Middle frontal gyrus (tissue), 1 donor: ENCODE measurements at regions not wholly inside any gene's neighbourhood (a gene's known extent, or its start where the extent isn't known, plus 50 kb on each side); places are given as distances from the start of the nearest gene placed in this dataset.

ENCODE experiments used
- DNase-seq: peaks from one replicate; pipeline ENCODE4 v3.0.0-alpha.2; 2015; ENCODE audit warnings: low spot score; ENCODE audit errors: extremely low spot score

DNA sequence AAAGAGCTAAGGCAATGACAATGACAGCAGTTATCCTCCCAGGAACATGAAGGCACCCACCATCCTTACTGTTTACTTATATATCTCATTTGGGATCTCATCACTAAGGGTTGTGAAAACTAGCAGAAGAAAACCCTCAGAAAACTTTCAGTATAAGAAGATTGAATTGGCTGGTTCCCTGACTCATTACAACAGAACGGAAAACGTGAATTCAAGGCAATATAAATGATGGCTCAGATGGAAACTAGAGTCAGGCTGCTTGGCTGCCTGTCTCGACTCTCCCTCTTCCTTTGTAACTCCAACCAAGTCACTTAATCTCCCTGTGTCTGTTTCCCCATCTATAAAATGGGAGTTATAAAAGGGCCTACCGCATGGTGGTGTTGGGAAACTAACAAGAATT lies 387.1 kb upstream of the JARID2 start:
- no peak for DNase-seq

DNA sequence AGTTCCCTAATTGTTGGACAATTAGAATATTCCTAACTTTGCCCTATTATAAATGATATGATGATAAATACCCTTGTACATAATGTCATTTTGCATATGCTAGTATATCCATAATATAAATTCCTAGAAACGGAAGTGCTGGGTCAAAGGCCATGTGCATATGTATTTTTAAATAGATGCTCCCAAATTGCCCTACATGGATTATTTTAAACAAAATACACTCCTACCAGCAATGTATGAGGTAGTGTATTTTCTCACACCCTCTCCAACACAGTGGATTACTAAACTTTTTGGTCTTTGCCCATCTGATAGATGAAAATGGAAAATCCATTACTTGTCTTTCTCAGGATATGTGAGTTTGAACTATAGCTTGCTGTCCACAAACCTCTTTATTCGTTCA lies 385.1 kb upstream of the JARID2 start:
- DNase-seq = no peak

DNA sequence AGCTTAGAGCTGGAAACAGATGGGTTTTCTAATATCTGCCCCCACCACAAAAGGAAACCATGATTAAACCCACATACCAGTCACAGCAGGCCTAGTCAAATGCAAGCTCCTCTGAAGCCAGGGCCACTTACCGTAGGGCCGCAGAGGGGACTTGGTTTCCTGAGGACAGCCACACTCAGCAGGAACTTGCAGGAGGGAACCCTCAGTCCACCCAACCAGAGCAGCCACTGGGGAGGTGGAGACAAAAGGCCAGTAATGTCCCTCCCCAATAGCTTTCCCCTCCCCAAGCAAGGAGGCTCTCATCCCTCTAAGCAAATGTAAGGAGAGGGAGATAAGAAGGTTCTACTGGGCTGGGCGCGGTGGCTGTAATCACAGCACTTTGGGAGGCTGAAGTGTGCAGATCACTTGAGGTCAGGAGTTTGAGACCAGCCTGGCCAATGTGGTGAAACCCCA lies 384.4 kb upstream of the JARID2 start:
- DNase-seq = no peak

DNA sequence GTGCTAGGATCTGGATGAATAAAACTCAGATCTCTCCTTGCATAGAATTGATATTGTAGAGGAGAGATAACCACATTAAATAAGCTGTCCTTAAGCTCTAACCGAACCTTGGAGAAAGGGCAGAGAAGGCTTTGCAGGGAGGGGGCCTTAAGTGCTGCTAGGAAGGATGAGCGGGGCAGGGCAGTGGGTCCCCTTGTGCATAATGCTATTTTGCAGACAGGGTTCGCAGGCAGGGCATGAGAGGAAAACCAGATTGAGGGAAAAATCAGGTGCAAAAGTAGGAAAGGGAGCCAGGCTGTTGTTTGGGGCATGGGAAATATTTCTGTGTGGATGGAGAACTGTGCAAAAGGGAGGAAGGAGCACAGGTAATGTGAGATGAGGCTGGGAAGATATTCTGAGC lies 383.0 kb upstream of the JARID2 start:
- no peak for DNase-seq

DNA sequence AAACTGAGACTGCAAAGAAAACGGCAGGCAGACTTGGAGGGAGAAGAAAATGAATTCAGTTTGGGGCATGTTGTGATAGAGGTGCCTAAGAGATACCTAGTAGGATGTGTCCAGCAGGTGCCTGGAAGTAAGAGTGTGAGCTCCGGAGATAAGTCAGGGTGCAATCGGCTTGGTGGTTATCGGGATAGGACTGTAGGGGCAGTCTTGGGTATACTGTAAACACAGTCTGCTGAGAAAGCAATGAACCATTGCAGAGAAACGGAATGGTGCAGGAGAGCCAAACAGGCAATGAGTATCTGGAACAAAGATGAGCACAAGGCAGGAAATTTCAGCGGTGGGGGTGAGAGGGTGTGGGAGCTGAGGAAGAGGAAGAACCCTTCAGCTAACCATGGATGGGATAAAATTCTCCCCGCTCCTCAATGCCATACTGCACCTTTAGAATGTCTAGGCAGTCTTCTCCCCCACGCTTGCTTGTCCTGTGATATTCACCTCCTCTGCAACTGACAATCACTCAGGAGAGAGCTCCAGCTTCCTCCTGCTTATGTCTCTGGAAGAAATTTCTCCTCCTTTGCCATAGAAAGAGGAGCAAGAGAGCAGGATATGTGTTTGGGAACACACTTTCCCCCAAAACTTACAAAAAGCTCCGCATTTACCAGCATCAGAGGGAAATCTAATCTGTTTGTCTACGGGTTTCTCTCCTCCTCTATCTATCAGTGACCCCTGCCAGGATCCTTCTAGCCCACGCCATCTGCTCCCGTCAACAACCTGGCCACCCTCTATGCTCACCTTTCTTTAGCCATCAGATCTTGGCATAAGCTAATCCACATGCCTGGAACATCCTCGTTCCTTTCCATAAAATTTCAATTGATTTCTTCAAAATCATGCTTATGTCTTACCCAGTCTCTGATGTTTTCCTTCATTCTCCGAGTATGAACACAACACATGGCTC lies 381.7 kb upstream of the JARID2 start:
- DNase-seq = no peak

- DNase-seq = no peak
Measured at GRCh38 chr6:14865531-14866100, 380.3 kb upstream of the JARID2 start.

- DNase-seq = no peak
Measured at GRCh38 chr6:14867802-14868201, 378.1 kb upstream of the JARID2 start.

DNA sequence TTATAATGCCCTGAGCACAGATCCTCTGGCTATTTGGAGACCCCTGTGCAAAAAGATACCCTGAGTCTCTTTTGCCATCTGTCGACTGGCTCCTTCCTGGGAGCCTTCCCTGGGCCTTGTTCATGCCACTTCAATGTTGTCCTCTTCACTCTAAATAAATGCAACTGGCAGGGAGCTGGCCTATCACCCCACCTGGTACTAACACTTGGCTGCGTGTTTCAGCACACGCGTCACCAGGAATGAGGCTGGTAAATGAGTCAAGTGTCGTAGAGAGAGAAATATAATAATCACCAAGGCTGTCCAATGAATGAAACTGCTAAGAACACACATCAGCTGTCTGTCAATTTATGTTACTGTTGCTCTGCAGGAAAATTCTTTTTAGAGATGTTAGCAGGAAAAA lies 374.6 kb upstream of the JARID2 start:
- no peak for DNase-seq

DNA sequence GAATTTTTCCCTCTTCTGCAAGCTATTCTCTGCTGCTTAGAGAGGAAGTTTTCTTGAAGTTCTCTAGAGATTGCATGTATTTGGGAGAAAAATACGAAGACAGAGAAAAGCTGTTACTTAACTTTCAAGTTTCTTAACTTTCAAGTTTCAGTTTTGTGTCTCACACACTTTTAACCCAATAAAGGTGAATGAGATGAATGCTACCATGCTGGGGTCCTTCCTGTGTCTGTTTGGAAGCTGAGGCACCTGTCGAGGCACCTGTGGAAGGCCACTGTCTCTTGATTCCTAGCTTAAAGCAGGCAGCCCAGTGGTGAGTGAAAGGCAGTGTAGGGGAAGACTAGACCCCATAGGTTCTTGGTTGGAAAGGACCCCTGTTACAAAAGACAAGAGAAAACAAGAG lies 372.8 kb upstream of the JARID2 start:
- DNase-seq = no peak

GRCh38 chr6:14873781-14874441 lies 372.0 kb upstream of the JARID2 start:
- DNase-seq = no peak

- no peak for DNase-seq
Measured at GRCh38 chr6:14874975-14875480, 370.8 kb upstream of the JARID2 start.

GRCh38 chr6:14875481-14876063 lies 370.3 kb upstream of the JARID2 start:
- no peak for DNase-seq

- no peak for DNase-seq
Measured at GRCh38 chr6:14876778-14877613, 368.9 kb upstream of the JARID2 start.

GRCh38 chr6:14877758-14878157 lies 368.1 kb upstream of the JARID2 start:
- DNase-seq = no peak

DNA sequence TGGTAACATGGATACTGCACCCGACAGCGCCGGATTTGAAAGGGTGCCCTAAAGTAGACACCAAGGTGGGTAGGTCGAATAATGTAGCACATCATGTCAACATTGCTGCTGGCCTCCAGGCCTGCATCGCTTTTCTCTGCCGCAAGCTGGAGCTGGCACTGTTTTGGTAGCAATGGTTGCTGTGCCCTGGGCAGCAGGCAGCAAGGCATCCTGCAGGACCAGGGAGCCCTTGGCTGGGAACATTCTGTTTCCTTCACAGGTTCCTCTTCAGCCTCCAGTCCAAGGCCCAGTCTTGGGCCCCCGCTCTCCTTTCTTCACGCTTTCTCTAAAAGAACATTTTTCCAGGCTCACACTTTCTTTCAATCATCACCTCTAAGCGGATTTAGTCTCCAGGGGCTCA lies 365.8 kb upstream of the JARID2 start:
- DNase-seq = no peak

DNA sequence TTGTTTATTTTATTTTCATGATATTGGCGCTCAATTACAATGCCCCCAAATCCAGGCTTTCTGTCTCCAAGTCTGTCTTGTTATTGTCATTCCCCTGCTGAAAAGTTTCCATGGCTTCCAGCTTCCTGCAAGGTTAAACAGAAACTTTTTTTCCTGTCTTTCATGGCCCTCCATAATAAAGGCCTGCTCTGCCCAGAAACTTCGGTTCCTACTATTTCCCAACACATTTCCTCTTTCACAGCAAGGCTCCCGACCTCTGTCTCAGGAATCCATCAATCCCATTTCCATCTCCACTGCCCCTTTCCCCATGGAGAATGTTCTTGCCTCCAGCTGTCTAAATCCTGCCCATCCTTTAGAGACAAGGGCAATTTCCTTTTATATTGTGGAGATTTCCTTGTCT lies 365.2 kb upstream of the JARID2 start:
- no peak for DNase-seq

DNA sequence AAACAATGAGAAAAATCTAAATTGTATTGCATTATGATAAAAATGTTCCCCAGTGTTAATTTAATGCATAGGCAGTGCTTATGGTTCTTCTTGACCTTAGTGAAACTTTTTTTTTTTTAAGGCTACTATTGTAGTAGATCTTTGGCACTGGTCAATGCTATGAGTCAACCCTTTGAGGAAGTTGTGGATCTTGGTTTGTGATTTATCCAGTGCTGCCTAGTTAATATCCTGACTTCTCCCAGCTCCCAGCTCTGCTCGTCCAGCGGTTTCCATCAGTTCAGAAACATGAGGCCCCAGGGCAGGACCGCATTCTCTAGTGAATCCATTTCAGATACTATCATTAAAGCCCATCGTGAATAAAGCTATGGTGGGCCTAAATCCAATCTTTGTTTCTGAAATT lies 364.5 kb upstream of the JARID2 start:
- DNase-seq = no peak

- no peak for DNase-seq
Measured at GRCh38 chr6:14882394-14883026, 363.4 kb upstream of the JARID2 start.

GRCh38 chr6:14883921-14884320 lies 361.9 kb upstream of the JARID2 start:
- no peak for DNase-seq

GRCh38 chr6:14885498-14885897 lies 360.4 kb upstream of the JARID2 start:
- no peak for DNase-seq
